Neural progenitor cell (in vitro differentiated cells): ENCODE measurements at regions not wholly inside any gene's neighbourhood (a gene's known extent, or its start where the extent isn't known, plus 50 kb on each side); places are given as distances from the start of the nearest gene placed in this dataset.
A peak's percentile ranks its signal among the peaks of the same experiment; 100 is the strongest.

Experiments
- DNase-seq: peaks from one replicate; pipeline ENCODE4 v3.0.0-alpha.2; 2016; ENCODE audit warnings: low spot score
- H2AFZ ChIP-seq: fragments of 200-600 bp; sonication (generic); replicated peaks from 2 replicates; pipeline ENCODE4 v1.6.1; 2016; ENCODE audit warnings: antibody characterized with exemption
- H3F3A ChIP-seq: fragments of 200-600 bp; sonication (generic); 2 replicates; pipeline ENCODE4 v1.6.1; 2016; ENCODE audit warnings: antibody characterized with exemption, low read depth
- H3K27ac ChIP-seq: fragments of 200-600 bp; sonication (generic); 2 replicates; pipeline ENCODE4 v1.5.1; 2016; ENCODE audit warnings: mild to moderate bottlenecking
- H3K27me3 ChIP-seq: fragments of 200-600 bp; sonication (generic); 2 replicates; pipeline ENCODE4 v1.6.1; 2016; ENCODE audit warnings: mild to moderate bottlenecking, moderate library complexity
- H3K36me3 ChIP-seq: fragments of 200-600 bp; sonication (generic); 2 replicates; pipeline ENCODE4 v1.5.1; 2016
- H3K4me1 ChIP-seq: fragments of 200-600 bp; sonication (generic); 2 replicates; pipeline ENCODE4 v1.6.1; 2016; ENCODE audit warnings: mixed run types
- H3K4me2 ChIP-seq: fragments of 200-600 bp; sonication (generic); 2 replicates; pipeline ENCODE4 v1.6.1; 2016
- H3K4me3 ChIP-seq: fragments of 200-600 bp; sonication (generic); 2 replicates; pipeline ENCODE4 v1.5.1; 2016
- H3K79me2 ChIP-seq: fragments of 200-600 bp; sonication (generic); 2 replicates; pipeline ENCODE4 v1.6.1; 2016; ENCODE audit warnings: low read depth
- H3K9ac ChIP-seq: fragments of 200-600 bp; sonication (generic); 2 replicates; pipeline ENCODE4 v1.6.1; 2016
- H3K9me3 ChIP-seq: fragments of 200-600 bp; sonication (generic); 2 replicates; pipeline ENCODE4 v1.5.1; 2016; ENCODE audit warnings: low read depth
- H4K20me1 ChIP-seq: fragments of 200-600 bp; sonication (generic); 2 replicates; pipeline ENCODE4 v1.6.1; 2016; ENCODE audit warnings: low read depth
- H3K27ac Mint-ChIP-seq: 3 replicates; pipeline ENCODE4 v1.8.0; 2021; ENCODE audit warnings: mixed read lengths
- H3K27me3 Mint-ChIP-seq: 2 replicates; pipeline ENCODE4 v1.8.0; 2022; ENCODE audit warnings: low read depth, mild to moderate bottlenecking, inconsistent platforms, moderate library complexity, mixed read lengths; ENCODE audit not compliant: insufficient read depth
- H3K36me3 Mint-ChIP-seq: 3 replicates; pipeline ENCODE4 v1.8.0; 2021; ENCODE audit warnings: mixed read lengths
- H3K4me1 Mint-ChIP-seq: 3 replicates; pipeline ENCODE4 v1.8.0; 2021; ENCODE audit warnings: mixed read lengths
- H3K4me3 Mint-ChIP-seq: 3 replicates; pipeline ENCODE4 v1.8.0; 2021; ENCODE audit warnings: mild to moderate bottlenecking, moderate library complexity, mixed read lengths
- H3K9me3 Mint-ChIP-seq: 3 replicates; pipeline ENCODE4 v1.8.0; 2020; ENCODE audit warnings: mixed read lengths
- CTCF ChIP-seq: fragments of 200-600 bp; sonication (generic); IDR thresholded peaks from 2 replicates; pipeline ENCODE4 v1.5.1; 2017; ENCODE audit warnings: antibody characterized with exemption, mild to moderate bottlenecking
- EZH2 ChIP-seq: fragments of 200-600 bp; sonication (generic); IDR thresholded peaks from 2 replicates; pipeline ENCODE4 v1.6.1; 2017; ENCODE audit warnings: antibody characterized with exemption, mild to moderate bottlenecking, moderate library complexity
- EZH2phosphoT487 ChIP-seq: fragments of 200-600 bp; sonication (generic); IDR thresholded peaks from 2 replicates; pipeline ENCODE4 v1.6.1; 2017; ENCODE audit warnings: antibody characterized with exemption

- H3K36me3 Mint-ChIP-seq: no peaks in the 10 kb centered on the region
- Histone ChIP-seq H3K4me1 (no peaks in the 10 kb centered on the region), H3K79me2 (no peaks in the 10 kb centered on the region), H3K27me3 (no peaks in the 10 kb centered on the region), H3K36me3 (no peaks in the 10 kb centered on the region), H4K20me1 (no peaks in the 10 kb centered on the region), H3K9ac (no peak overlapping the region), H2AFZ (peak overlapping the region; percentile 47), H3K9me3 (no peaks in the 10 kb centered on the region), H3K27ac (no peak overlapping the region), H3K4me3 (no peak overlapping the region), H3K4me2 (no peak overlapping the region), H3F3A (no peaks in the 10 kb centered on the region)
- H3K4me3 Mint-ChIP-seq: no peak overlapping the region
- H3K27ac Mint-ChIP-seq: no peak overlapping the region
- TF ChIP-seq EZH2phosphoT487 (no peak), CTCF (no peak)
- DNase-seq: no peak
- H3K4me1 Mint-ChIP-seq: peaks cover 2% of the 10 kb centered on the region
- peaks cover 2% of the 10 kb centered on the region for H3K27me3 Mint-ChIP-seq
- no peaks in the 10 kb centered on the region for H3K9me3 Mint-ChIP-seq
These were observed 321.7 kb downstream of the ANKRD50 start for GRCh38 chr4:124390861-124391260.

GRCh38 chr4:124396333-124396732 lies 316.2 kb downstream of the ANKRD50 start:
- no peaks in the 10 kb centered on the region for H3K27me3 Mint-ChIP-seq
- H3K4me3 ChIP-seq: no peak overlapping the region
- no peaks in the 10 kb centered on the region for H3K9me3 ChIP-seq
- no peaks in the 10 kb centered on the region for H4K20me1 ChIP-seq
- no peaks in the 10 kb centered on the region for H3K4me1 ChIP-seq
- no peaks in the 10 kb centered on the region for H3K79me2 ChIP-seq
- H2AFZ ChIP-seq: no peak overlapping the region
- no peaks in the 10 kb centered on the region for H3F3A ChIP-seq
- no peak overlapping the region for H3K9ac ChIP-seq
- TF ChIP-seq CTCF (no peak), EZH2 (no peak), EZH2phosphoT487 (no peak)
- no peaks in the 10 kb centered on the region for H3K36me3 Mint-ChIP-seq
- DNase-seq: no peak
- H3K4me1 Mint-ChIP-seq: no peaks in the 10 kb centered on the region
- H3K4me2 ChIP-seq: no peak overlapping the region
- H3K9me3 Mint-ChIP-seq: no peaks in the 10 kb centered on the region
- H3K27ac ChIP-seq: no peak overlapping the region
- no peak overlapping the region for H3K4me3 Mint-ChIP-seq
- H3K27me3 ChIP-seq: no peaks in the 10 kb centered on the region
- H3K27ac Mint-ChIP-seq: no peak overlapping the region
- H3K36me3 ChIP-seq: no peaks in the 10 kb centered on the region

DNA sequence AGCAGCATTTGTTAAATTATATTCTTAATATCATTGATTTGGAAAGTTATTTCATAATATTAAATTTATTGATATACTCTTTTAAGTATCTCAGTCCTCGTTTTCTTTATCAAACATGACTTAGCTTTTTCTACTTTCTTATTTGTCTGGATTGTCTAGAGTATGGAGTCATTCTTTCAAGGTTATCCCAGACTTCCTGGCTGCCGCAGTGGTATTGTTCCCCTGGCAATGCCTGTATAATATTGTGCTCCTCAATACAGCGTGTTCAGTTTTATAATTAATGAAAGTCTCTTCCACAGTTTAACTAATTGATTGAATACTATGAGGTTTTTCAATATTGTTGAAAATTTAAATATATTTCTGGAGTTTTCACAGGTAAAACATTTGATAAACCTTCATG lies 310.9 kb downstream of the ANKRD50 start:
- H3K4me1 Mint-ChIP-seq: no peaks in the 10 kb centered on the region
- H2AFZ ChIP-seq: no peak overlapping the region
- no peaks in the 10 kb centered on the region for H3K27me3 ChIP-seq
- H4K20me1 ChIP-seq: no peaks in the 10 kb centered on the region
- no peak for DNase-seq
- TF ChIP-seq EZH2 (no peak), EZH2phosphoT487 (no peak), CTCF (no peak)
- H3K36me3 Mint-ChIP-seq: no peaks in the 10 kb centered on the region
- no peaks in the 10 kb centered on the region for H3F3A ChIP-seq
- no peaks in the 10 kb centered on the region for H3K27me3 Mint-ChIP-seq
- H3K27ac Mint-ChIP-seq: no peak overlapping the region
- no peaks in the 10 kb centered on the region for H3K4me1 ChIP-seq
- H3K9me3 ChIP-seq: no peaks in the 10 kb centered on the region
- H3K4me3 Mint-ChIP-seq: no peak overlapping the region
- H3K27ac ChIP-seq: no peak overlapping the region
- H3K9me3 Mint-ChIP-seq: peaks cover 3% of the 10 kb centered on the region
- H3K4me3 ChIP-seq: no peak overlapping the region
- no peaks in the 10 kb centered on the region for H3K36me3 ChIP-seq
- no peaks in the 10 kb centered on the region for H3K79me2 ChIP-seq
- no peak overlapping the region for H3K4me2 ChIP-seq
- H3K9ac ChIP-seq: no peak overlapping the region

DNA sequence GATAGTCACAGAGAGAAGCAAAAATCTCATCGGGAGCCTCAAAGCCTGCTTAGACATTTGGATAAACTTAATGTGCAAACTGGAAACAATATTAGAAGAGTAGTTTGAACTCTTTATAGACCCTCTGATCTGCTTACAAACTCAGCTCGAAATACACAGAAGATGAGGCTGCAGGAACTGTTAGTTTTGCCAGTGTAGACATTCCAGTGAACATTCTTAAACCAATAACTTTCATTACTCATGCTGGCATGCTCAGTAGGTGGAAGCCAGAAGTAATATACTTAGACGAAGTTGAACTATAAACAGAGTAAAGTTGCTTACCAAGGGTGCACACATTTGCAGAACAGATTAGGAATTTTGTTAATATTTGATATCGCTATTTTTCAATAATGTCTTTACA lies 303.5 kb downstream of the ANKRD50 start:
- H3K4me1 ChIP-seq: peaks cover 6% of the 10 kb centered on the region
- H3K36me3 Mint-ChIP-seq: no peaks in the 10 kb centered on the region
- H3K9me3 Mint-ChIP-seq: peaks cover 3% of the 10 kb centered on the region
- peak overlapping the region; percentile 36 for H2AFZ ChIP-seq
- no peaks in the 10 kb centered on the region for H3F3A ChIP-seq
- H3K4me2 ChIP-seq: no peak overlapping the region
- DNase-seq: no peak
- peaks cover 3% of the 10 kb centered on the region for H3K4me1 Mint-ChIP-seq
- no peak overlapping the region for H3K4me3 Mint-ChIP-seq
- H4K20me1 ChIP-seq: no peaks in the 10 kb centered on the region
- H3K27ac ChIP-seq: no peak overlapping the region
- H3K27me3 ChIP-seq: no peaks in the 10 kb centered on the region
- H3K9me3 ChIP-seq: no peaks in the 10 kb centered on the region
- no peaks in the 10 kb centered on the region for H3K36me3 ChIP-seq
- H3K9ac ChIP-seq: no peak overlapping the region
- H3K79me2 ChIP-seq: no peaks in the 10 kb centered on the region
- H3K27ac Mint-ChIP-seq: no peak overlapping the region
- no peak overlapping the region for H3K4me3 ChIP-seq
- TF ChIP-seq CTCF (no peak), EZH2 (no peak), EZH2phosphoT487 (no peak)
- no peaks in the 10 kb centered on the region for H3K27me3 Mint-ChIP-seq
